ENCODE measurements at regions not wholly inside any gene's neighbourhood (a gene's known extent, or its start where the extent isn't known, plus 50 kb on each side); places are given as distances from the start of the nearest gene placed in this dataset.

GRCh38 chr11:13104619-13105236 is 95.6 kb downstream of the RASSF10 start:
- no peak for DNase-seq (ENCODE audit: low read depth)

- DNase-seq (ENCODE audit: low read depth), result peak; percentile 55
These were observed 96.2 kb downstream of the RASSF10 start for GRCh38 chr11:13105237-13105844.

- DNase-seq (ENCODE audit: low read depth), result no peak
These were observed 98.5 kb downstream of the RASSF10 start for GRCh38 chr11:13107544-13108044.

- DNase-seq (ENCODE audit: low read depth), result no peak
These were observed 99.3 kb downstream of the RASSF10 start for GRCh38 chr11:13108416-13108815.

GRCh38 chr11:13109616-13110015 is 100.5 kb downstream of the RASSF10 start:
- DNase-seq (ENCODE audit: low read depth), result no peak

- no peak for DNase-seq (ENCODE audit: low read depth)
These were observed 101.0 kb downstream of the RASSF10 start for GRCh38 chr11:13110145-13110544.

GRCh38 chr11:13110929-13111812 is 102.1 kb downstream of the RASSF10 start:
- peak; percentile 35 for DNase-seq (ENCODE audit: low read depth)

- no peak for DNase-seq (ENCODE audit: low read depth)
These were observed 102.7 kb downstream of the RASSF10 start for GRCh38 chr11:13111813-13112130.

- DNase-seq (ENCODE audit: low read depth), result no peak
These were observed 105.7 kb downstream of the RASSF10 start for GRCh38 chr11:13114566-13115379.

GRCh38 chr11:13115380-13115675 is 106.2 kb downstream of the RASSF10 start:
- DNase-seq (ENCODE audit: low read depth), result no peak

- DNase-seq (ENCODE audit: low read depth), result no peak
These were observed 107.4 kb downstream of the RASSF10 start for GRCh38 chr11:13116491-13116890.

GRCh38 chr11:13117344-13117743 is 108.2 kb downstream of the RASSF10 start:
- DNase-seq (ENCODE audit: low read depth), result no peak

GRCh38 chr11:13118194-13118593 is 109.1 kb downstream of the RASSF10 start:
- DNase-seq (ENCODE audit: low read depth), result peak; percentile 95

- DNase-seq (ENCODE audit: low read depth), result no peak
These were observed 109.5 kb downstream of the RASSF10 start for GRCh38 chr11:13118650-13119049.

GRCh38 chr11:13119361-13119760 is 110.2 kb downstream of the RASSF10 start:
- DNase-seq (ENCODE audit: low read depth), result no peak

GRCh38 chr11:13119941-13120520 is 110.9 kb downstream of the RASSF10 start:
- no peak for DNase-seq (ENCODE audit: low read depth)

GRCh38 chr11:13120691-13121090 is 111.6 kb downstream of the RASSF10 start:
- DNase-seq (ENCODE audit: low read depth), result no peak

GRCh38 chr11:13126430-13126829 is 117.3 kb downstream of the RASSF10 start:
- peak; percentile 94 for DNase-seq (ENCODE audit: low read depth)

- DNase-seq (ENCODE audit: low read depth), result no peak
These were observed 118.0 kb downstream of the RASSF10 start for GRCh38 chr11:13127161-13127560.

- no peak for DNase-seq (ENCODE audit: low read depth)
These were observed 119.2 kb downstream of the RASSF10 start for GRCh38 chr11:13128354-13128753.

GRCh38 chr11:13134066-13134465 is 125.0 kb downstream of the RASSF10 start:
- no peak for DNase-seq (ENCODE audit: low read depth)

All from myocyte (in vitro differentiated cells).